ENCODE measurements at regions not wholly inside any gene's neighbourhood (a gene's known extent, or its start where the extent isn't known, plus 50 kb on each side); places are given as distances from the start of the nearest gene placed in this dataset.
A peak's percentile ranks its signal among the peaks of the same experiment; 100 is the strongest.

- Histone ChIP-seq H3K9me3 (no peaks in the 10 kb centered on the region), H3K36me3 (no peaks in the 10 kb centered on the region), H3K4me1 (peaks cover 0 to 10% (median 0%) of the 10 kb centered on the region in 3 donors), H3K27ac (no peak overlapping the region), H3K27me3 (peaks cover 0 to 8% (median 0%) of the 10 kb centered on the region in 4 donors), H3K4me3 (no peak overlapping the region)
- TF ChIP-seq, protein P1, sequence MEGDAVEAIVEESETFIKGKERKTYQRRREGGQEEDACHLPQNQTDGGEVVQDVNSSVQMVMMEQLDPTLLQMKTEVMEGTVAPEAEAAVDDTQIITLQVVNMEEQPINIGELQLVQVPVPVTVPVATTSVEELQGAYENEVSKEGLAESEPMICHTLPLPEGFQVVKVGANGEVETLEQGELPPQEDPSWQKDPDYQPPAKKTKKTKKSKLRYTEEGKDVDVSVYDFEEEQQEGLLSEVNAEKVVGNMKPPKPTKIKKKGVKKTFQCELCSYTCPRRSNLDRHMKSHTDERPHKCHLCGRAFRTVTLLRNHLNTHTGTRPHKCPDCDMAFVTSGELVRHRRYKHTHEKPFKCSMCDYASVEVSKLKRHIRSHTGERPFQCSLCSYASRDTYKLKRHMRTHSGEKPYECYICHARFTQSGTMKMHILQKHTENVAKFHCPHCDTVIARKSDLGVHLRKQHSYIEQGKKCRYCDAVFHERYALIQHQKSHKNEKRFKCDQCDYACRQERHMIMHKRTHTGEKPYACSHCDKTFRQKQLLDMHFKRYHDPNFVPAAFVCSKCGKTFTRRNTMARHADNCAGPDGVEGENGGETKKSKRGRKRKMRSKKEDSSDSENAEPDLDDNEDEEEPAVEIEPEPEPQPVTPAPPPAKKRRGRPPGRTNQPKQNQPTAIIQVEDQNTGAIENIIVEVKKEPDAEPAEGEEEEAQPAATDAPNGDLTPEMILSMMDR (IDR thresholded peaks at IDR 0.05) = no peak
- TF ChIP-seq POLR2A (IDR thresholded peaks at IDR 0.05) = no peak
- WGBS, 2 donors = 59 to 61% methylated on average over 2 of the region's 2 CpGs
- DNase-seq = no peak
- intact Hi-C loops (cut with DNase I) = no loop called here
These were observed 371.9 kb upstream of the ESRRG start for GRCh38 chr1:217095050-217095622.

DNA sequence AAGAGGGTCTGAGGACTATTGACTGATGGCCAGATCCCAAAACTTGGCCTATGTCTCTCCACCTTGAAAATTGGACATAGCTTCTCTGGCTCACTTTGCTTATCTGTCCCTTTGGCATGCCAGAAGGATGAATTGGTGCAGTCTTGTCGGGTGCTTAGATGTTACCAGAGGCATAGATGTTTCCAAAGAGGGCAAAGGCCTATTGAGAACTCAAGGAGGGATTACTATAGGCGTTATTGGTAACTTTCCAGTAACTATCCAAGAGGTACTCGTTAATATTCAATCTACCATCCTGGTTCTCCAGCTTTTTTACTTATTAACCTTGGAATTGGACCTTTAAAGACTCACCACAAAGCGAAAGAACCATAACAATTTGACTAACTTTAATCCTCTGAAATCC is 368.3 kb upstream of the ESRRG start:
- intact Hi-C loops (cut with DNase I) = no loop called here
- peaks cover 0 to 27% (median 0%) of the 10 kb centered on the region in 3 donors for H3K4me1 ChIP-seq
- no peak overlapping the region for H3K27ac ChIP-seq
- no peak for DNase-seq
- no peaks in the 10 kb centered on the region for H3K9me3 ChIP-seq
- peaks cover 0 to 25% (median 0%) of the 10 kb centered on the region in 4 donors for H3K27me3 ChIP-seq
- H3K4me3 ChIP-seq = no peak overlapping the region
- 73 to 76% methylated on average over 4 of the region's 4 CpGs for WGBS, 2 donors
- no peaks in the 10 kb centered on the region for H3K36me3 ChIP-seq
- no peak for TF ChIP-seq POLR2A (IDR thresholded peaks at IDR 0.05)
- TF ChIP-seq, protein P1 (IDR thresholded peaks at IDR 0.05) = no peak

DNA sequence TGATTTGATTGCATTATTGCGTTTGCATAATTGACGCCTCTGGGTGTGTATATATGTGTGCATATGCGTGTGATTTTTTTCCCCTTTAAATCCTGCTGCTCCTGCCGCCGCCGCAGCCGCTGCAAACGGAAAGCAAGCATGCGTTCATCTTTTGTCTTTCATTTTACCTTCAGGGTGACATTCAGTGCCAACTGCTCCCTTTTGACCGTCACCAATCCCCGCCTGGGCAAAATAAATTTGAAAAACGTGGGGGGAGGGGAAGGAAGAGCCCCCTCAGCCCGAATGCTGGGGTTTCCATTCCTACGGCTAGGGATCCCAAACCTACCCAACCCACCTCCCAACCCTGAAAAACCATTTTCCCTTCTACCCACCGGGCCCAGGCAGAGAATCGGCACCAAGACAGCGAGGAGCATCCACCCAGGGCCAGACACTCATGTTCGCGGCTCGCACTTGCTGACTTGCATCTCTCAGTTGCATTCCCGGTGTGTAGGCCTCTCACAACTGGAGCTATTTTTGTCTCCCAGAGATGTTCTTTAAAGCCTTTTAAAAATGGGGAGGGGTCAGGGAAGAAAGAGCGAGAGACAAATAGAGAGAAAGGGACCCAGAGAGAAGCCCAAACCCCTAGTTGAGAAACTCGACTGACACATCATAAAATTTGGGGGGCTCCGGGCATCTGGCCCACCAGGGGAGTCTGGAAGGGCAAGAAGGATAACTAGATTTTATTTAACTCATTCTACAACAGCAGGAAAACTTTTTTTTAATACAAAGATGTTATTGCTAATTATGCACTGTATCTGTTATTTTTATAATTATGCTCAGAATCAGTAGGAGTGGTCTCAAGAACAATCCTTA is 367.1 kb upstream of the ESRRG start:
- peaks cover 0 to 26% (median 0%) of the 10 kb centered on the region in 3 donors for H3K4me1 ChIP-seq
- no peaks in the 10 kb centered on the region for H3K36me3 ChIP-seq
- peaks cover 0 to 25% (median 0%) of the 10 kb centered on the region in 4 donors for H3K27me3 ChIP-seq
- TF ChIP-seq, protein P1 (IDR thresholded peaks at IDR 0.05) = no peak
- TF ChIP-seq POLR2A (IDR thresholded peaks at IDR 0.05) = no peak
- no peak for DNase-seq
- 24 to 26% methylated on average over 19 to 24 of the region's 24 CpGs for WGBS, 2 donors
- H3K9me3 ChIP-seq = no peaks in the 10 kb centered on the region
- intact Hi-C loops (cut with DNase I) = no loop called here
- H3K4me3 ChIP-seq = peak overlapping the region; percentile 32 to 62 (median 47)
- peak overlapping the region in 1 of 4 donors; percentile 79 for H3K27ac ChIP-seq

- TF ChIP-seq POLR2A (IDR thresholded peaks at IDR 0.05) = no peak
- TF ChIP-seq, protein P1 (IDR thresholded peaks at IDR 0.05) = no peak
- 4 to 7% methylated on average over 7 to 12 of the region's 39 CpGs for WGBS, 2 donors
- no peak for DNase-seq
- peak overlapping the region; percentile 32 to 62 (median 47) for H3K4me3 ChIP-seq
- H3K36me3 ChIP-seq = no peaks in the 10 kb centered on the region
- H3K27me3 ChIP-seq = peaks cover 0 to 25% (median 0%) of the 10 kb centered on the region in 4 donors
- H3K27ac ChIP-seq = peak overlapping the region in 3 of 4 donors; percentile 17 to 79 (median 41)
- intact Hi-C loops (cut with DNase I) = no loop called here
- H3K9me3 ChIP-seq = no peaks in the 10 kb centered on the region
- peaks cover 0 to 22% (median 0%) of the 10 kb centered on the region in 3 donors for H3K4me1 ChIP-seq
These were observed 366.3 kb upstream of the ESRRG start for GRCh38 chr1:217089361-217090014.
